ENCODE measurements at regions not wholly inside any gene's neighbourhood (a gene's known extent, or its start where the extent isn't known, plus 50 kb on each side); places are given as distances from the start of the nearest gene placed in this dataset.

DNA sequence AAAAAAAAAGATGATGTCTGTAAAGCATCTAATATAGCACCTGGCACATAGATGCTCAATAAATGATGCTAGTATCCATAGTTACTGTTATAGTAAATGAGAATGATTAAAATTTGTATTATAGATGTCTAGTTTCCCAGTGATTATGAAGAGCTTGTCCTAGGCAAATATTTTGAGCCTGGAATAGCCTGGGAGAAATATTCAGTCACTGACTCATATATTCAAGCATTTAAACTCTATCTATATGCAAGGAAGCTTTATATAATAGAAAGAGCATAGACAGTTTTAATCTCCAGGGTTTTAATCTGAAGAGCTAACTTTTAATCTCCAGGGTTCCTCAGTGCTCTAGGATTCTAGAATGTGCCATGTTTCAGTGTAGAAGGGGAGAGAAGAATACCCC is 91.5 kb upstream of the VASH1 start:
- TF ChIP-seq EZH2phosphoT487 (IDR thresholded peaks at IDR 0.05; ENCODE audit: borderline replicate concordance, low read depth, low read length) = no peak
- TF ChIP-seq, protein P1, sequence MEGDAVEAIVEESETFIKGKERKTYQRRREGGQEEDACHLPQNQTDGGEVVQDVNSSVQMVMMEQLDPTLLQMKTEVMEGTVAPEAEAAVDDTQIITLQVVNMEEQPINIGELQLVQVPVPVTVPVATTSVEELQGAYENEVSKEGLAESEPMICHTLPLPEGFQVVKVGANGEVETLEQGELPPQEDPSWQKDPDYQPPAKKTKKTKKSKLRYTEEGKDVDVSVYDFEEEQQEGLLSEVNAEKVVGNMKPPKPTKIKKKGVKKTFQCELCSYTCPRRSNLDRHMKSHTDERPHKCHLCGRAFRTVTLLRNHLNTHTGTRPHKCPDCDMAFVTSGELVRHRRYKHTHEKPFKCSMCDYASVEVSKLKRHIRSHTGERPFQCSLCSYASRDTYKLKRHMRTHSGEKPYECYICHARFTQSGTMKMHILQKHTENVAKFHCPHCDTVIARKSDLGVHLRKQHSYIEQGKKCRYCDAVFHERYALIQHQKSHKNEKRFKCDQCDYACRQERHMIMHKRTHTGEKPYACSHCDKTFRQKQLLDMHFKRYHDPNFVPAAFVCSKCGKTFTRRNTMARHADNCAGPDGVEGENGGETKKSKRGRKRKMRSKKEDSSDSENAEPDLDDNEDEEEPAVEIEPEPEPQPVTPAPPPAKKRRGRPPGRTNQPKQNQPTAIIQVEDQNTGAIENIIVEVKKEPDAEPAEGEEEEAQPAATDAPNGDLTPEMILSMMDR (conservative IDR thresholded peaks at IDR 0.05; ENCODE audit: low read length) = no peak

Measured in OCI-LY7 (cell line).